Upper lobe of right lung (tissue), 1 donor: ENCODE measurements at regions not wholly inside any gene's neighbourhood (a gene's known extent, or its start where the extent isn't known, plus 50 kb on each side); places are given as distances from the start of the nearest gene placed in this dataset.

Experiments
- ATAC-seq: fragments of 200-7000 bp; cut with Tn5 transposase; one replicate; pipeline ENCODE4 v1.9.1; 2020; ENCODE audit warnings: mild to moderate bottlenecking, moderate library complexity
- DNase-seq: peaks from one replicate; pipeline ENCODE4 v3.0.0-alpha.2; 2020
- H3K27ac ChIP-seq: fragments of 200-600 bp; one replicate; pipeline ENCODE4 v1.8.0; 2022
- H3K27me3 ChIP-seq: fragments of 200-600 bp; one replicate; pipeline ENCODE4 v1.8.0; 2022; ENCODE audit warnings: mild to moderate bottlenecking
- H3K36me3 ChIP-seq: fragments of 200-600 bp; one replicate; pipeline ENCODE4 v1.8.0; 2022
- H3K4me1 ChIP-seq: fragments of 200-600 bp; one replicate; pipeline ENCODE4 v1.8.0; 2022
- H3K4me3 ChIP-seq: fragments of 200-600 bp; one replicate; pipeline ENCODE4 v1.8.0; 2022; ENCODE audit warnings: mild to moderate bottlenecking
- H3K9me3 ChIP-seq: fragments of 200-600 bp; one replicate; pipeline ENCODE4 v1.8.0; 2022
- intact Hi-C: fragments of 100-400 bp; cut with DNase I; formaldehyde crosslinking; loops from one replicate; pipeline ENCODE4 v1.11.0; 2022
- TF ChIP-seq, protein P1 (sequence below): fragments of 200-600 bp; IDR thresholded peaks from one replicate; pipeline ENCODE4 v1.8.0; 2022; ENCODE audit warnings: antibody characterized with exemption
- donor health status: DM: no; HTN: yes; CAD: no; lungs with severe emphysema.

DNA sequence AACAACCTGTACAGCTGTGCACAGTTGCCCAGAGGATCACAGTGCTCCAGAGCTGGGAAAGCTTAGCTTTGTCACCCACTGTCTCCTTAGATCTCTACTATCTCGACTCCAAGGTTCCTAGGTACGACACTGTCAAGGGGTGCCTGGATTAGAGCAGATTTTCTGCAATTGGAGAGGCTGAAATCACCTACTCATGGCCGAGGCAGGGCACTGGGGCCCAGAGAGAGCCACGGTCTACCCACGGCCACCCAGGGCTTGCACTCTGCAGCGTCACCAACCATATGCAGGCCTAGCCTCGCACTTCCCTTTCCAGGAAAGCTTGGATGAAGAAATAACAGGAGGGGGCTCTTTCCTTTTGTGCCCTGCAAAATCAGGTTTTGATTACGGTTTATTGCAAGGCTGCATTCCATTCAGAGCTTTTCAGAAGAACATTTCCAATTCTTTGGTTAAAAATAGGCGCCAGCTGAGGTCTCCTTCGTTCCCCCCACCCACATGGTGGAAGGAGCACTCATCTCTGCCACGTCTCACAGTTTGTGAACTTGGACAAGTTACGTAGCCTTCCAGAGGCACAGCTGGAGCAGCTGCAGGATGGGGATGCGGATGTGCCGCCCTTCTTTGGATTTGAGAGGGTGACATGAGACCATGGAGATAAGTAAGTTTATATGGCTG lies 80.0 kb downstream of the IRX5 start:
- intact Hi-C loops, result no loop called here
- Histone ChIP-seq H3K27ac (no peak overlapping the region), H3K36me3 (no peaks in the 10 kb centered on the region), H3K9me3 (no peaks in the 10 kb centered on the region), H3K27me3 (no peaks in the 10 kb centered on the region), H3K4me3 (no peak overlapping the region), H3K4me1 (no peaks in the 10 kb centered on the region)
- DNase-seq (no peak), ATAC-seq (no peak)
- TF ChIP-seq, protein P1, sequence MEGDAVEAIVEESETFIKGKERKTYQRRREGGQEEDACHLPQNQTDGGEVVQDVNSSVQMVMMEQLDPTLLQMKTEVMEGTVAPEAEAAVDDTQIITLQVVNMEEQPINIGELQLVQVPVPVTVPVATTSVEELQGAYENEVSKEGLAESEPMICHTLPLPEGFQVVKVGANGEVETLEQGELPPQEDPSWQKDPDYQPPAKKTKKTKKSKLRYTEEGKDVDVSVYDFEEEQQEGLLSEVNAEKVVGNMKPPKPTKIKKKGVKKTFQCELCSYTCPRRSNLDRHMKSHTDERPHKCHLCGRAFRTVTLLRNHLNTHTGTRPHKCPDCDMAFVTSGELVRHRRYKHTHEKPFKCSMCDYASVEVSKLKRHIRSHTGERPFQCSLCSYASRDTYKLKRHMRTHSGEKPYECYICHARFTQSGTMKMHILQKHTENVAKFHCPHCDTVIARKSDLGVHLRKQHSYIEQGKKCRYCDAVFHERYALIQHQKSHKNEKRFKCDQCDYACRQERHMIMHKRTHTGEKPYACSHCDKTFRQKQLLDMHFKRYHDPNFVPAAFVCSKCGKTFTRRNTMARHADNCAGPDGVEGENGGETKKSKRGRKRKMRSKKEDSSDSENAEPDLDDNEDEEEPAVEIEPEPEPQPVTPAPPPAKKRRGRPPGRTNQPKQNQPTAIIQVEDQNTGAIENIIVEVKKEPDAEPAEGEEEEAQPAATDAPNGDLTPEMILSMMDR, result no peak

DNA sequence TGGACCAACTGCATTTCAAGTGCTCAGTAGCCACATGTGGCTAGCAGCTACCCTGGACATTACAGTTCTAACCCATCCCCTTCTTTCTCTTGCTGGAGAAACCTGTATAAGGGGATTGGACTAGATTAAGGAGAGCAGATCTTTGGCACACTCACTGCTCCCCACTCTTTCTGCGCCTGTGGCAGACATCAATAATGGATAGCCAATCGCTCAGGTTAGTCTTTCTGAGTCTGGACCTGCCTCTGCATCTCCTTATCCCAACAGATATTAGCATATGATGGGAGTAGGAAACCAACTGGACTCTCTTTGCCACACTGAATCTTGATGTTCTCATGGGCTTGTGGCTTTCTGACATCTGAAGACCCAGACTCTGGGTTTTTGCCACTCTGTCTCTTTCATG lies 81.7 kb downstream of the IRX5 start:
- intact Hi-C loops, result no loop called here
- ATAC-seq (no peak), DNase-seq (no peak)
- Histone ChIP-seq H3K4me1 (no peaks in the 10 kb centered on the region), H3K4me3 (no peak overlapping the region), H3K27me3 (peaks cover 7% of the 10 kb centered on the region), H3K36me3 (no peaks in the 10 kb centered on the region), H3K9me3 (no peaks in the 10 kb centered on the region), H3K27ac (no peak overlapping the region)
- TF ChIP-seq, protein P1, result no peak

DNA sequence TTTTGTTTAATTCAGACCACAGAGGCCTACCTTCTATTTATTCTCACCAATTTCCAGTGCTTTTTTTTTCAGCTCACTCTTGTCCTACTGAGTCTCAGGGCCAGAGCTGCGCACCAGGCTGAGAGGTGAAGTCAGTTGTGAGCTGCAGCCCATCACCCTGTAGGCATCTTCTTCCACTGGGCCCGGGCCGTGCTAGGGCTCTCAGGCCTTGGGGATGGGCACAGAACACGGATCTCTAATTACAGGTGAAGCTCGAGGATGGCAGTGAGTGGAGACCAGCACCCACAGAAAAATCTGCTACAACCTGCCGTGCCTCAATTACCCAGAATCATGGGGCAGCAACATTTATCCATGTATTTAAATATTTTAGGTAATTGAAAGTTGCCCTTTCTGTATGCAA lies 82.1 kb downstream of the IRX5 start:
- TF ChIP-seq, protein P1, result no peak
- intact Hi-C loops, result no loop called here
- Histone ChIP-seq H3K4me3 (no peak overlapping the region), H3K9me3 (no peaks in the 10 kb centered on the region), H3K4me1 (no peaks in the 10 kb centered on the region), H3K27me3 (peaks cover 7% of the 10 kb centered on the region), H3K36me3 (no peaks in the 10 kb centered on the region), H3K27ac (no peak overlapping the region)
- DNase-seq (no peak), ATAC-seq (no peak)

DNA sequence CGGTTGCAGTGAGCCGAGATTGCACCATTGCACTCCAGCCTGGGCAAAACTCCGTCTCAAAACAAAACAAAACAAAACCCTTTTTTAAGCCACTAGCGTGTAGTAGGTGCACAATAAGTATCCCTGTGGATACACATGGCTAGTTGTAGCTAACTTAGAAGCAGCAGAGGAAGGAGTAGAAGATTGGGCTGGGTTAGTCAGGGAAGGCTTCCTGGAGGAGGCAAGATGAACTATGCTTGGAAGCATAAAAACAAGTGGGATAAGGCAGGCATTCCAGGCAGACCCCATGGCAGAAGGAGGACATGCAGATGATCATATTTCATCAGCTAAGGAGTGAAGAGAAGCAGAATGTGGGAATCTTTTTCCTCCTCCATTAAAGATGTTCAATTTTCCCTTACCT lies 83.4 kb downstream of the IRX5 start:
- TF ChIP-seq, protein P1, result no peak
- H3K4me3 ChIP-seq, result no peak overlapping the region
- DNase-seq (no peak), ATAC-seq (no peak)
- no peaks in the 10 kb centered on the region for H3K9me3 ChIP-seq
- H3K27ac ChIP-seq, result no peak overlapping the region
- peaks cover 7% of the 10 kb centered on the region for H3K27me3 ChIP-seq
- no peaks in the 10 kb centered on the region for H3K4me1 ChIP-seq
- intact Hi-C loops, result no loop called here
- no peaks in the 10 kb centered on the region for H3K36me3 ChIP-seq

DNA sequence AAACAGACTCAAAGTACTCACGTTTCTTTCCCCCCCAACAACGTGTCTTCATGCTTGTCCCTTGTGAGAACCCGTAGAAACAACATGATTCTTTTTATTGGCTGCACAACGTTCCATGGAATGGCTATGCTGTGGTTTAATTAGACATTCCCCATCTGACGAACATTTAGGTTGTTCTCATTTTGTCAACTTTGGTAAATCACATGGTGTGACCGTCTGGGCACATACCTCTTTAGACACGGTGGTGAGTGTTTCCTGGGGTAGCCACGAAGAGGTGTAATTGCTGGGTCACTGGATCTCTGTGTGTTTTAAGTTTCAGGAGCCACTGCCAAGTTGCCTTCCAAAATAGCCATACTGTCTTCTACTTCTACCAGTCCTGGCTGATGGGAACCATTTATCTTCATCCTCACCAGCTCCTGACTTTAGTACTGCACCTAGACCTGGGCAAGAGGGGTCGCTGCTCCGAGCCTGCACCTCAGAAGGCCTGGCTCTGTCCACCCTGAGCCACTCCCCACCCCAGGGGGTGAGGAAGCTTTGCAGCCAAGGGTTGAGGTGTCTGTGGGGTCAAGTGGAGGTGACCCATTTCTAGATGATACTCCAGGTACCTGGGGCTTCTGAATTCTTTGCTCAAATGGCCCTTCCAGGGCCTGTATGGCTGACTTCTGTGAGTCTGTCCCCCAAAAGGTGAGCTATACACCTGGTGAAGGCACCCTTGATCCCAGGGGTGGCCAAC lies 84.7 kb downstream of the IRX5 start:
- Histone ChIP-seq H3K27ac (no peak overlapping the region), H3K4me3 (no peak overlapping the region), H3K4me1 (no peaks in the 10 kb centered on the region), H3K27me3 (peaks cover 7% of the 10 kb centered on the region), H3K36me3 (no peaks in the 10 kb centered on the region), H3K9me3 (no peaks in the 10 kb centered on the region)
- intact Hi-C loops, result no loop called here
- ATAC-seq (no peak), DNase-seq (no peak)
- TF ChIP-seq, protein P1, result no peak
